Prostate gland (tissue), 2 donors: ENCODE measurements at regions not wholly inside any gene's neighbourhood (a gene's known extent, or its start where the extent isn't known, plus 50 kb on each side); places are given as distances from the start of the nearest gene placed in this dataset.

Source experiments
- CTCF ChIP-seq, 4 experiments: fragments of 200-600 bp in 2 of 4; fragments of 450-650 bp in 2 of 4; sonication (generic) in 2 of 4; IDR thresholded peaks; 1 replicate in 3 of 4; 2 replicates in 1 of 4; pipeline ENCODE4 v1.5.1; 2016 to 2019; ENCODE audit warnings: antibody characterized with exemption in 4 of 4, mild to moderate bottlenecking in 2 of 4, moderate library complexity in 2 of 4
- POLR2A ChIP-seq: fragments of 450-650 bp; IDR thresholded peaks from one replicate; pipeline ENCODE4 v1.6.1; 2016; ENCODE audit warnings: antibody characterized with exemption, mild to moderate bottlenecking
- POLR2AphosphoS5 ChIP-seq: sonication (generic); formaldehyde crosslinking; IDR thresholded peaks from one replicate; pipeline ENCODE4 v1.6.1; 2017; ENCODE audit warnings: antibody characterized with exemption

DNA sequence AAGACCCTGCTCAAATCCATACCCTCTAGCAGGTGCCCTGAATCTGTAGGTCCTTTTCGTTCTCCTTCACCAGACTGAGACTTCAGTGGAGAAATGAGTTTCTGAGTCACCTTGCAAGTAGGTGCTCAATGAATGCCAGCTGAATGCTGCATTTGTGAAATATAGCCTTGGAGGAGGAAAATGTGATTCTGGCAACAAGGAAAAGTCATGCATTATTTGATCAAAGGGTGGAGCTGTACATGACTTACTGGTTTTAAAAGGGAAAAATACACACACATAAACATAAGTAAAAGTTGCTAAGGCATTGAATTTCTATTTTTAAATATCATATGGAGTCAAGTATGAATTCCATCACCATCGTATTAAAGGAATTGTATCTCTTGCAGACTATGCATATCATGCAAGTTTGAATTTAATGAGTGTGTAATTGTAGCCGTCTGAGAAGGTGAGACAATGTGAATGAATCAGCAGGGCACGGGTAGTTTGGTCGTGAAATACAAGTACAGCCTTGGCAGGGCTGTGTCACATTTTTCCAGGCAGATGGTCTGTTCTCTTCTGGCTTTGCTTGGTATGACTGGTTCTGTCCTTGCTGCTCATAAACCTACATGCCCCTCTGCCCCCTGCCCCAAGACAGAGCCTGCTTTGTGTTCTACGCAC lies 160.8 kb downstream of the COL6A3 start:
- TF ChIP-seq POLR2AphosphoS5 (no peak), CTCF (IDR thresholded peaks at IDR 0.05) (no peak), POLR2A (no peak)
